ENCODE measurements at regions not wholly inside any gene's neighbourhood (a gene's known extent, or its start where the extent isn't known, plus 50 kb on each side); places are given as distances from the start of the nearest gene placed in this dataset.
"Not testable (repeated sequence)": the region's sequence is repeated elsewhere in the genome, so short reads cannot be mapped to it uniquely, and the experiment has no call there.

DNA sequence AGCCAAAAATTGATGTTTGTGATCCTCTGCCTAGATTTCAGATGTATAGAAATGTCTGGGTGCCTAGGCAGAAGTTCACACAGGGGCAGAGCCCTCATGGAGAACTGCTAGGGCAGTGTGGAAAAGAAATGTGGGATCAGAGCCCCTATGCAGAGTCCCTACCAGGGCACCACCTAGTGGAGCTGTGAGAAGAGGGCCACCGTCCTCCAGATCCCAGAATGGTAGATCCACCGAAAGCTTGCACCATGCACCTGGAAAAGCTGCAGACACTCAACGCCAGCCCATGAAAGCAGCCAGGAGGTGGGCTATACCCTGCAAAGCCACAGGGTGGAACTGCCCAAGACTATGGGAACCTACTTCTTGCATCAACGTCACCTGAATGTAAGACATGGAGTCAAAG is 292.9 kb downstream of the PRDM9 start:
- not testable (repeated sequence) for H3K4me1 Mint-ChIP-seq; H3K9me3 Mint-ChIP-seq; DNase-seq (ENCODE audit: low spot score in 2 of 2); ATAC-seq; H3K36me3 Mint-ChIP-seq; H3K27ac Mint-ChIP-seq; H3K4me3 Mint-ChIP-seq

- no peaks in the 10 kb centered on the region for H3K36me3 Mint-ChIP-seq
- H3K9me3 Mint-ChIP-seq = peaks cover 5% of the 10 kb centered on the region
- DNase-seq (ENCODE audit: low spot score in 2 of 2) = no peak
- no peak overlapping the region for H3K27ac Mint-ChIP-seq
- no peak for ATAC-seq
- no peak overlapping the region for H3K4me3 Mint-ChIP-seq
- H3K4me1 Mint-ChIP-seq = no peaks in the 10 kb centered on the region
Measured at GRCh38 chr5:23820765-23821471, 313.5 kb downstream of the PRDM9 start.

GRCh38 chr5:23823521-23823920 is 316.1 kb downstream of the PRDM9 start:
- Mint-ChIP-seq H3K36me3 (no peaks in the 10 kb centered on the region), H3K9me3 (peaks cover 5% of the 10 kb centered on the region), H3K4me1 (no peaks in the 10 kb centered on the region), H3K27ac (no peak overlapping the region), H3K4me3 (no peak overlapping the region)
- DNase-seq (ENCODE audit: low spot score in 2 of 2) = no peak
- ATAC-seq = no peak

DNA sequence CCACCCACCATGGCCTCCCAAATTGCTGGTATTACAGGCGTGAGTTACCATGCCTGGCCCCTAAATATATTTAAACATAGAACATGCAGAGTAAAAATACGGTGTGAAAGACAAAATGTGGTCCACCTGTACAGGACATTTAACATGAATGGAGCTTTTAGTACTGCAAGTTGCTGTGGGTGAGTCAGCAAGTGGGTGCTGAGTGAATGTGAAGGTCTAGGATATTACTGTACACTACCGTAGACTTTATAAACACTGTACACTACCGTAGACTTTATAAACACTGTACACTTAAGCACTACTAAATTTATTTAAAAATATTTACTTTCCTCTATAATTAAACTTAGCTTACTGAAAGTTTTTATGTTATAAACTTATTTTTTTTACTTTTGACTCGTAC is 317.8 kb downstream of the PRDM9 start:
- Mint-ChIP-seq H3K9me3 (peaks cover 9% of the 10 kb centered on the region), H3K4me3 (no peak overlapping the region), H3K36me3 (no peaks in the 10 kb centered on the region), H3K27ac (no peak overlapping the region), H3K4me1 (no peaks in the 10 kb centered on the region)
- ATAC-seq (no peak), DNase-seq (ENCODE audit: low spot score in 2 of 2) (no peak)

DNA sequence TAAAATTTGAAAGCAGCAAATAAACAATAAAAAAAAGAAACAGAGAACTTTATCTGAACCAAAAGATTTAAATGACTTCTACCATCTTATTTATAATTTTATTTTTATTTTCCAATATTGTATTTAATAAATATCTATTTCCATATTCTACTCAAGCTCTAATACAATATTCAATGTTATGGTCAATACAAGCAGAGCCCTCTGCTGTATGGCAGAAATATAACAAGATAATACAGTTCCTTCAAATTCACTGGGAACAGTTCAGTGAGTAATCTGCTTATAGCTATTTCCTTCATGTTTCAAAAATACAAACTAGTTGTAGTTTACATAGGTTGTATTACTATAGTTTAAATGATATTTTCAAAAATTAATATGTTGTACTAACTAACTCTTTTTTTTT is 332.7 kb downstream of the PRDM9 start:
- Mint-ChIP-seq H3K36me3 (no peaks in the 10 kb centered on the region), H3K4me1 (no peaks in the 10 kb centered on the region), H3K4me3 (no peak overlapping the region), H3K27ac (no peak overlapping the region), H3K9me3 (peaks cover 17% of the 10 kb centered on the region)
- no peak for ATAC-seq
- no peak for DNase-seq (ENCODE audit: low spot score in 2 of 2)

- Mint-ChIP-seq H3K36me3 (no peaks in the 10 kb centered on the region), H3K4me1 (no peaks in the 10 kb centered on the region), H3K9me3 (peaks cover 4% of the 10 kb centered on the region), H3K27ac (no peak overlapping the region), H3K4me3 (no peak overlapping the region)
- ATAC-seq = no peak
- no peak for DNase-seq (ENCODE audit: low spot score in 2 of 2)
Measured at GRCh38 chr5:23864786-23865185, 357.4 kb downstream of the PRDM9 start.

DNA sequence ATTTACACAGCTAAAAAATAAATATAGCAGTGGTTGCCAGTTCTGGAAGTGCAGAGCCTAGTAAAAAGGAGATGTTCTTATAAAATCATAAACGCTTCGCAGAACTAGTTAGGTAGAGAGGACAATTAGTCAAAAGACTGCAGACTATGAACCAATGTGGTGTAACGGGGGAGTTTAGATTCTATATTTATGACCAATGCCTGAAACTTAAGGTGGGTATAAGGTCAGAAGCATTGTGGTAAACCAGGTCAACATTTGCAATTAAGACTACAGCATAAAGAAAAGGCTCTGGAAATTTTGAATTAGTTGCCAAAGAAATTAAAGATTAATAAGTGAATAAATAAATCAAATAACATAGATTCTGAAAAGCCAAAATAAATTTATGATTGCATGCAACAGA is 370.4 kb downstream of the PRDM9 start:
- Mint-ChIP-seq H3K4me3 (no peak overlapping the region), H3K36me3 (no peaks in the 10 kb centered on the region), H3K9me3 (peaks cover 7% of the 10 kb centered on the region), H3K4me1 (no peaks in the 10 kb centered on the region), H3K27ac (no peak overlapping the region)
- ATAC-seq (no peak), DNase-seq (ENCODE audit: low spot score in 2 of 2) (no peak)

DNA sequence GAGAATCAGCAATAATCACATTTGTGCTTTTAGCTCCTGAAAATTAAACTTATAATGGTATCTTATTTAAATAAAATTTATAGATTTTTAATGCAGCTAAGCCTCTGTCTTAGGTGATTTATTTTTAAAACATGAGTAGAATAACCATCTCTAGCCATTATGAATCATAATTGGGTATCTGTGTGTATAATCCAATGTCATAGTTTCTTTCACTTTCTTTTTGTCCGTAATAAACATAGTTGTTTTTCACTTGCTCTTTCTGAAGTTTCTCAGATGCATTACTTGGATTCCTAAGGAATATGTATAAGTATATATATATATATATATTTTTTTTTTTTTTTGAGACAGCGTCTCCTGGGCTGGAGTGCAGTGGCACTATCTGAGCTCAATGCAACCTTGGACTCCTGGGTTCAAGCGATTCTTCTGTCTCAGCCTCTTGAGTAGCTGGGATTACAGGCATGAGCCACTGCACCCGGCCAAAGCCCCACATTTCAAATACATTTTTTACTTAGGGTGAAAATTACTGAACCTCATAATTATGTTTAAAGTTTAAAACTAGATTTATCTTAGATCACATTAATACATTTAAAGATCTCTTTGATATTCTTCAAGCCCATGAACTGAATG is 377.1 kb downstream of the PRDM9 start:
- no peak for DNase-seq (ENCODE audit: low spot score in 2 of 2)
- H3K36me3 Mint-ChIP-seq = no peaks in the 10 kb centered on the region
- no peak for ATAC-seq
- no peak overlapping the region for H3K27ac Mint-ChIP-seq
- peaks cover 5% of the 10 kb centered on the region for H3K9me3 Mint-ChIP-seq
- H3K4me3 Mint-ChIP-seq = no peak overlapping the region
- H3K4me1 Mint-ChIP-seq = no peaks in the 10 kb centered on the region

DNA sequence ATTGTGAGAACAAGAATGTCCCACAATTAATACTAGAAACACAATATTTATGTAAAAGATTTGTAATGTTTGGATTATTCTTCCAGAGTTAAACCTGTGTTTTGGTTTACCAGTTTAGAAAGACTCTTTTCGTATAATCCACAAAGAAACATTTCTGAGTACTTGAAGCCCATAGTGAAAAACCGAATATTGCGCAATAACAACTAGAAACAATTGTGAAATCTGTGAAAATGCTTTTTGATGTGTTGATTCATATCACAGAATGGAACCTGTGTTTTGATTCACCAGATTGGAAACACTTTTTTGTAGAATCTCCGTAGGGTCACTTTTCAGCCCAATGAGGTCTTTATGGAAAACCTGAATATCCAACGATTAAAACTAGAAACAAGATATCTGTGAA is 386.2 kb downstream of the PRDM9 start:
- H3K27ac Mint-ChIP-seq = no peak overlapping the region
- no peak overlapping the region for H3K4me3 Mint-ChIP-seq
- H3K9me3 Mint-ChIP-seq = no peaks in the 10 kb centered on the region
- no peaks in the 10 kb centered on the region for H3K36me3 Mint-ChIP-seq
- no peaks in the 10 kb centered on the region for H3K4me1 Mint-ChIP-seq
- DNase-seq (ENCODE audit: low spot score in 2 of 2) = no peak
- ATAC-seq = no peak

DNA sequence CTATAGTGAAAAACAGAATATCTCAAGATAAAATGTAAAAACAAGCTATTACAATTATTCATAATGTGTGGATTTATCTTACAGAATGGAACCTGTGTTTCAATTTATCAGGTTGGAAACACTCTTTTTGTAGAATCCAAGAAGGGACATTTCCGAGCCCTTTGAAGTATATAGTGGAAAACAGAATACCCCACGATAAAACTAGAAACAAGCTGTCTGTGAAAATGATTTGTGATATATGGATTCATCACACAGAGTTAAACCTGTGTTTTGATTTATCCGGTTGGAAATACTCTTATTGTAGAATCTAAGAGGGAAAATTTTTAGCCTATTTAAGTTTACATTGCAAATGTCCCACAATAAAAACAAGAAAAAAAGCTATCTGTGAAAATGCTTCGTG is 388.2 kb downstream of the PRDM9 start:
- Mint-ChIP-seq H3K4me3 (no peak overlapping the region), H3K4me1 (no peaks in the 10 kb centered on the region), H3K36me3 (no peaks in the 10 kb centered on the region), H3K27ac (no peak overlapping the region), H3K9me3 (no peaks in the 10 kb centered on the region)
- DNase-seq (ENCODE audit: low spot score in 2 of 2) (no peak), ATAC-seq (no peak)

- peaks cover 26% of the 10 kb centered on the region for H3K9me3 Mint-ChIP-seq
- ATAC-seq (no peak), DNase-seq (ENCODE audit: low spot score in 2 of 2) (no peak)
- H3K27ac Mint-ChIP-seq = no peak overlapping the region
- no peaks in the 10 kb centered on the region for H3K4me1 Mint-ChIP-seq
- H3K4me3 Mint-ChIP-seq = no peak overlapping the region
- no peaks in the 10 kb centered on the region for H3K36me3 Mint-ChIP-seq
Measured at GRCh38 chr5:23930985-23931384, 423.6 kb downstream of the PRDM9 start.

GRCh38 chr5:23951261-23951928 is 444.0 kb downstream of the PRDM9 start:
- DNase-seq (ENCODE audit: low spot score in 2 of 2) = peak in 1 of 2 donors; percentile 48
- not testable (repeated sequence) for H3K36me3 Mint-ChIP-seq, H3K27ac Mint-ChIP-seq, H3K4me1 Mint-ChIP-seq
- peak overlapping the region; percentile 15 for H3K4me3 Mint-ChIP-seq
- peak; percentile 51 for ATAC-seq
- peaks cover 16% of the 10 kb centered on the region for H3K9me3 Mint-ChIP-seq

DNA sequence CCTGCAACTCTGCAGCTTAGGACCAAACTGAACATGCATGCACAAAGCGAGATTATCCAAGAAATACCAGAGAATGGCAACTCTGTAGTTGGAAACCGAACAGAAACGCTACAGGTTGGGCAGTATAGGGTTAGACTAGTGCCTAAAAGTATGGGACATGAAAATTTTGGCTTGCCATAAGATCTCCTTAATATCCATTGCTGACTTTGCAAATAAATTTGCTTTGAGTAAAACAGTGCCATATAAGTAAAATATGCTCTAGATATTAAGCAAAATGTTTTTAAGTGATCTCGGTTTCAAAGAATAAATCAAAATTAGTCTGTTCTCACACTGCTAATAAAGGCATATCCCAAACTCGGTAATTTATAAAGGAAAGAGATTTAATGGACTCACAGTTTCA is 456.0 kb downstream of the PRDM9 start:
- Mint-ChIP-seq H3K27ac (no peak overlapping the region), H3K4me1 (no peaks in the 10 kb centered on the region), H3K36me3 (no peaks in the 10 kb centered on the region), H3K4me3 (no peak overlapping the region), H3K9me3 (peaks cover 6% of the 10 kb centered on the region)
- no peak for ATAC-seq
- DNase-seq (ENCODE audit: low spot score in 2 of 2) = no peak

DNA sequence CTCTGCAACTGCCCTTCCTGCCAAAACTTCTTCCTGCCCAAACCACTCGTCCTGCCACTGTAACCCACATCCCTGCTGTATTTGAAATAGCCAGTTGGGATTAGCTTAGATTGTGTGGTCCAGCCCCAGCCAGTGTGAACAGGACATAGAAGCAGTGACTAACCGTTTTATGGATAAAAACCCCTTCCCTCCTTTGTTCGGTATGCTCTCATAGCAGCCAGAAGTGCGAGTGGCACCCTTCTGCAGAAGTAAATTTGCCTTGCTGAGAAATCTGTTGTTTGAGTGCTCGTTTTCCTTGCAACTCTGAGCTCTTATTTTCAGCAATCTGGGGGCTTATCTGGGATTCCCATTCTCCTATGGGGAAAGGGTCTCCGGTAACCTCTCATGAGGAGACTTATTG is 470.0 kb downstream of the PRDM9 start:
- ATAC-seq (no peak), DNase-seq (ENCODE audit: low spot score in 2 of 2) (no peak)
- Mint-ChIP-seq H3K27ac (no peak overlapping the region), H3K36me3 (no peaks in the 10 kb centered on the region), H3K4me3 (no peak overlapping the region), H3K9me3 (peaks cover 28% of the 10 kb centered on the region), H3K4me1 (no peaks in the 10 kb centered on the region)

GRCh38 chr5:23977997-23978396 is 470.6 kb downstream of the PRDM9 start:
- peak in 1 of 2 donors; percentile 2 for DNase-seq (ENCODE audit: low spot score in 2 of 2)
- Mint-ChIP-seq H3K4me1 (no peaks in the 10 kb centered on the region), H3K9me3 (peaks cover 27% of the 10 kb centered on the region)

GRCh38 chr5:23991406-23991805 is 484.0 kb downstream of the PRDM9 start:
- Mint-ChIP-seq H3K27ac (no peak overlapping the region), H3K9me3 (peaks cover 6% of the 10 kb centered on the region), H3K36me3 (no peaks in the 10 kb centered on the region), H3K4me1 (no peaks in the 10 kb centered on the region), H3K4me3 (no peak overlapping the region)
- DNase-seq (ENCODE audit: low spot score in 2 of 2) (no peak), ATAC-seq (no peak)

More at GRCh38 chr5:23977997-23978396, 470.6 kb downstream of the PRDM9 start:
- H3K36me3 Mint-ChIP-seq = no peaks in the 10 kb centered on the region
- no peak overlapping the region for H3K27ac Mint-ChIP-seq
- ATAC-seq = no peak
- no peak overlapping the region for H3K4me3 Mint-ChIP-seq

Measured in stimulated activated effector memory CD8-positive, alpha-beta T cell treated with anti-CD3 and anti-CD28 coated beads, Interleukin-12 subunit alpha, Interleukin-12 subunit beta, amount 100 ng/mL, for 72 hours (primary cell).